OCI-LY3 (cell line): ENCODE measurements at regions not wholly inside any gene's neighbourhood (a gene's known extent, or its start where the extent isn't known, plus 50 kb on each side); places are given as distances from the start of the nearest gene placed in this dataset.

Source experiments
- H2AFZ ChIP-seq: fragments of 200-600, 300-600 bp; shearing (Covaris generic); 2 replicates; pipeline ENCODE4 v1.6.0; 2014; ENCODE audit warnings: antibody characterized with exemption, low read depth, low read length
- H3K27ac ChIP-seq: fragments of 200-600, 300-600 bp; sonication (generic); 2 replicates; pipeline ENCODE4 v1.5.1; 2014; ENCODE audit warnings: mild to moderate bottlenecking, low read length, moderate library complexity, mixed read lengths
- H3K27me3 ChIP-seq: fragments of 200-600, 300-600 bp; sonication (generic); 2 replicates; pipeline ENCODE4 v1.6.1; 2014; ENCODE audit warnings: low read depth, low read length, mixed read lengths
- H3K36me3 ChIP-seq: fragments of 200-600, 300-600 bp; sonication (generic); replicated peaks from 2 replicates; pipeline ENCODE3; 2014; ENCODE audit warnings: low read depth, low read length, mixed read lengths
- H3K4me1 ChIP-seq: fragments of 300-600, 200-600 bp; sonication (generic); 2 replicates; pipeline ENCODE4 v1.6.1; 2014; ENCODE audit warnings: low read length, mixed read lengths
- H3K4me2 ChIP-seq: fragments of 200-600, 300-600 bp; sonication (generic); 2 replicates; pipeline ENCODE4 v1.6.1; 2014; ENCODE audit warnings: low read length, mixed read lengths
- H3K4me3 ChIP-seq: fragments of 300-600, 200-600 bp; sonication (generic); 2 replicates; pipeline ENCODE4 v1.5.1; 2014; ENCODE audit warnings: antibody characterized with exemption, mild to moderate bottlenecking, low read length, moderate library complexity
- H3K79me2 ChIP-seq: fragments of 300-600, 200-600 bp; shearing (Covaris generic); 2 replicates; pipeline ENCODE4 v1.6.1; 2014; ENCODE audit warnings: mild to moderate bottlenecking, low read length, mixed read lengths
- H3K9ac ChIP-seq: fragments of 300-600, 200-600 bp; shearing (Covaris generic); 2 replicates; pipeline ENCODE4 v1.6.0; 2014; ENCODE audit warnings: mild to moderate bottlenecking, low read length, moderate library complexity
- H3K9me3 ChIP-seq: fragments of 200-600, 300-600 bp; shearing (Covaris generic); 2 replicates; pipeline ENCODE4 v1.6.1; 2014; ENCODE audit warnings: low read length, mixed read lengths; ENCODE audit not compliant: insufficient read depth
- H4K20me1 ChIP-seq: fragments of 200-600, 300-600 bp; sonication (generic); 2 replicates; pipeline ENCODE4 v1.6.1; 2016; ENCODE audit warnings: low read length, mixed read lengths; ENCODE audit not compliant: insufficient read depth
- EZH2phosphoT487 ChIP-seq: fragments of 200-600 bp; shearing (Covaris generic); IDR thresholded peaks from 2 replicates; pipeline ENCODE4 v1.6.1; 2018; ENCODE audit warnings: antibody characterized with exemption, mixed run types, low read depth
- TF ChIP-seq, protein P1 (sequence below): fragments of 200-600, 300-600 bp; sonication (generic); IDR thresholded peaks from 2 replicates; pipeline ENCODE4 v1.5.1; 2014; ENCODE audit warnings: antibody characterized with exemption, low read length, low read depth

DNA sequence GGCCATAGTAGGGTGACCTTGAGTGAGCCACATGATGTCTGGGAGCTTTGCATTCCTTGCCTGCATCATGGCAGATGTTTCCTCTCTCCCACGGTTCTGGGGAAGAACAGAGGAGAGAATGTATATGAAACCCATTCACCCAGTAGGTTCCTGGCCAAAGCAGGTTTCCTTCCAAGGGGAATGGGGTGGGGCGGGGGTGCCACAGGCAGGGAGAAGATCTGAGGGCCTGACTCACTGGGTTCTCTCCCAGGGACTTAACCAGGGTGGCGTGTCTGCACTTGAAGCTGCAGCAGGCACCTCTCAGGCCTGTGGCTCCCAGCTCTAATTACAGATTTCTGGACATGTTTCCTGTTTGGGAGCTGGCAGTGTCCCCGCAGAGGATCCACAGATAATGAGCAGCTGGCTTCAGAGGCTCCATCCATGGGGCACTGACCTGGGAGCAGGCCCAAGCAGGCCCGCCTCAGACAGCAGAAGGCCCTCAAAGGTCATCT lies 50.2 kb upstream of the ZMIZ1 start:
- Histone ChIP-seq H3K9me3 (no peaks in the 10 kb centered on the region), H2AFZ (no peak overlapping the region), H3K27me3 (0 out of 2 replicates have a peak, but pooled peaks cover 8% of the 10 kb centered on the region), H3K36me3 (no peaks in the 10 kb centered on the region), H3K27ac (no peak overlapping the region), H3K9ac (no peak overlapping the region), H3K4me1 (no peaks in the 10 kb centered on the region), H3K4me3 (no peak overlapping the region), H3K4me2 (no peak overlapping the region), H4K20me1 (no peaks in the 10 kb centered on the region), H3K79me2 (no peaks in the 10 kb centered on the region)
- no peak for TF ChIP-seq EZH2phosphoT487
- TF ChIP-seq, protein P1, sequence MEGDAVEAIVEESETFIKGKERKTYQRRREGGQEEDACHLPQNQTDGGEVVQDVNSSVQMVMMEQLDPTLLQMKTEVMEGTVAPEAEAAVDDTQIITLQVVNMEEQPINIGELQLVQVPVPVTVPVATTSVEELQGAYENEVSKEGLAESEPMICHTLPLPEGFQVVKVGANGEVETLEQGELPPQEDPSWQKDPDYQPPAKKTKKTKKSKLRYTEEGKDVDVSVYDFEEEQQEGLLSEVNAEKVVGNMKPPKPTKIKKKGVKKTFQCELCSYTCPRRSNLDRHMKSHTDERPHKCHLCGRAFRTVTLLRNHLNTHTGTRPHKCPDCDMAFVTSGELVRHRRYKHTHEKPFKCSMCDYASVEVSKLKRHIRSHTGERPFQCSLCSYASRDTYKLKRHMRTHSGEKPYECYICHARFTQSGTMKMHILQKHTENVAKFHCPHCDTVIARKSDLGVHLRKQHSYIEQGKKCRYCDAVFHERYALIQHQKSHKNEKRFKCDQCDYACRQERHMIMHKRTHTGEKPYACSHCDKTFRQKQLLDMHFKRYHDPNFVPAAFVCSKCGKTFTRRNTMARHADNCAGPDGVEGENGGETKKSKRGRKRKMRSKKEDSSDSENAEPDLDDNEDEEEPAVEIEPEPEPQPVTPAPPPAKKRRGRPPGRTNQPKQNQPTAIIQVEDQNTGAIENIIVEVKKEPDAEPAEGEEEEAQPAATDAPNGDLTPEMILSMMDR, result no peak
